DMS153 (cell line): ENCODE measurements at regions not wholly inside any gene's neighbourhood (a gene's known extent, or its start where the extent isn't known, plus 50 kb on each side); places are given as distances from the start of the nearest gene placed in this dataset.

Experiments
- DNase-seq: peaks from one replicate; lab custom pipeline; 2025; lab: John Stamatoyannopoulos, UW

- no peak for DNase-seq
Observed at GRCh38 chr6:140062043-140063020, 687.9 kb upstream of the CITED2 start.

- DNase-seq: no peak
Observed at GRCh38 chr6:140061110-140062042, 686.9 kb upstream of the CITED2 start.

GRCh38 chr6:140059947-140060346, 685.5 kb upstream of the CITED2 start:
- DNase-seq: no peak

GRCh38 chr6:140058863-140059262, 684.4 kb upstream of the CITED2 start:
- DNase-seq: no peak

GRCh38 chr6:140052736-140053729, 678.6 kb upstream of the CITED2 start:
- DNase-seq: no peak

GRCh38 chr6:140051521-140052512, 677.4 kb upstream of the CITED2 start:
- no peak for DNase-seq

- DNase-seq: no peak
Observed at GRCh38 chr6:140050101-140050995, 675.9 kb upstream of the CITED2 start.

- DNase-seq: peak; percentile 19
Observed at GRCh38 chr6:140049251-140049650, 674.8 kb upstream of the CITED2 start.

- no peak for DNase-seq
Observed at GRCh38 chr6:140048202-140048790, 673.8 kb upstream of the CITED2 start.

GRCh38 chr6:140047321-140047720, 672.9 kb upstream of the CITED2 start:
- no peak for DNase-seq

- no peak for DNase-seq
Observed at GRCh38 chr6:140046016-140046632, 671.7 kb upstream of the CITED2 start.

- DNase-seq: no peak
Observed at GRCh38 chr6:140045116-140045515, 670.7 kb upstream of the CITED2 start.

- no peak for DNase-seq
Observed at GRCh38 chr6:140044626-140045025, 670.2 kb upstream of the CITED2 start.

GRCh38 chr6:140043762-140044378, 669.4 kb upstream of the CITED2 start:
- DNase-seq: no peak

- DNase-seq: no peak
Observed at GRCh38 chr6:140043357-140043756, 668.9 kb upstream of the CITED2 start.

- DNase-seq: peak; percentile 10
Observed at GRCh38 chr6:140041571-140042332, 667.3 kb upstream of the CITED2 start.

GRCh38 chr6:140041056-140041455, 666.6 kb upstream of the CITED2 start:
- DNase-seq: no peak
